ENCODE measurements at regions not wholly inside any gene's neighbourhood (a gene's known extent, or its start where the extent isn't known, plus 50 kb on each side); places are given as distances from the start of the nearest gene placed in this dataset.

DNA sequence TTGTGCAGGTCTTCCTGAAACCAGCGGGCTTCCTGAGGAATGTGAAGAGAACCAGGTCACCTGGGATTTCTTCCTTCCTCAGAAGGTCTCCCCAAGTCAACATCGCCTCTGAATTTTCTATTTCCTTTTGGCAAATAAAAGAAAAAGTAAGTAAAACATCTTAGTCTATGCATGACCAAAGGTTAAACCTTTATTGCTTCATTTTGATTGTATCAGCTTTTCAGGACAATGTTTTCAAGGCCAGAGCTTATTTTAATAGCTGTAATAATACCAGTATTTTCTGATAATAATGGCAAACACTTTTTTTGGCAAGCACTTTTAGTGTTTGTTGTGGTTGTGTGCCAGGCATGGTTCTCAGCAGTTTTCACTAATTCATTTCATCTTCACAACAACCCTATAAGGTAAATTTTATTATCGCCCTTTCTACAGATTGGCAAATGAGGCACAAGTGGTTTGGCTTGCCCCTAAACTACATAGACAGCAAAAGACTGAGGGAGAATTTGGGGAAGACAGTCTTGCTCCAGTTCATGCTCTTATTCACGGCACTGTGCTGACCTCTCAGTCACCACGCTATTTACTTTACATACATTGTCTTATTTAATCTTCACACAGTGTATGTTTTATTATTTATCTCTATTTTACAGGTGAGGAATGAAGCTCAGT, 110.4 kb downstream of the RPL22L1 start:
- TF ChIP-seq EZH2 (IDR thresholded peaks at IDR 0.05): no peak
- TF ChIP-seq POLR2AphosphoS5 (IDR thresholded peaks at IDR 0.05; ENCODE audit: borderline replicate concordance, low read depth, low read length): no peak
